SK-N-SH treated with all-trans-retinoic acid at 6 μM for 48 hours (cell line): ENCODE measurements at regions not wholly inside any gene's neighbourhood (a gene's known extent, or its start where the extent isn't known, plus 50 kb on each side); places are given as distances from the start of the nearest gene placed in this dataset.

Experiments used
- ATAC-seq: fragments of 200-7000 bp; cut with Tn5 transposase; 3 replicates; pipeline ENCODE4 v1.9.1; 2020; ENCODE audit warnings: mild to moderate bottlenecking, moderate library complexity
- ARNTL ChIP-seq: fragments of 450-650 bp; formaldehyde crosslinking; IDR thresholded peaks from 2 replicates; pipeline ENCODE4 v1.5.0; 2020; ENCODE audit warnings: low read depth, mild to moderate bottlenecking, moderate library complexity, borderline replicate concordance
- BACH2 ChIP-seq: fragments of 250-450 bp; sonication (Bioruptor Pico); IDR thresholded peaks from 2 replicates; pipeline ENCODE4 v1.9.0; 2021; ENCODE audit warnings: mild to moderate bottlenecking, borderline replicate concordance
- CSDC2 ChIP-seq: fragments of 250-450 bp; sonication (Bioruptor Pico); IDR thresholded peaks from 2 replicates; pipeline ENCODE4 v1.5.0; 2020; ENCODE audit warnings: mild to moderate bottlenecking, moderate library complexity
- GLIS3 ChIP-seq: fragments of 250-450 bp; sonication (Bioruptor Pico); IDR thresholded peaks from 2 replicates; pipeline ENCODE4 v1.5.0; 2020; ENCODE audit warnings: mild to moderate bottlenecking, moderate library complexity
- ISL1 ChIP-seq: fragments of 250-450 bp; sonication (Bioruptor Pico); IDR thresholded peaks from 2 replicates; pipeline ENCODE4 v2.1.2; 2022; ENCODE audit warnings: mild to moderate bottlenecking, moderate library complexity
- OSR1 ChIP-seq: fragments of 250-450 bp; sonication (Bioruptor Pico); IDR thresholded peaks from 2 replicates; pipeline ENCODE4 v1.8.0; 2022; ENCODE audit warnings: moderate library complexity, mild to moderate bottlenecking, inconsistent platforms
- PPARA ChIP-seq: fragments of 250-450 bp; sonication (Bioruptor Pico); IDR thresholded peaks from 2 replicates; pipeline ENCODE4 v1.5.0; 2020; ENCODE audit warnings: mild to moderate bottlenecking, borderline replicate concordance
- RARB ChIP-seq: fragments of 250-450 bp; sonication (Bioruptor Pico); IDR thresholded peaks from 2 replicates; pipeline ENCODE4 v1.8.0; 2021; ENCODE audit warnings: mild to moderate bottlenecking, moderate library complexity
- SNAI2 ChIP-seq: fragments of 250-450 bp; sonication (Bioruptor Pico); IDR thresholded peaks from 2 replicates; pipeline ENCODE4 v1.5.0; 2020; ENCODE audit warnings: mild to moderate bottlenecking, moderate library complexity
- TCF4 ChIP-seq: fragments of 250-450 bp; sonication (Bioruptor Pico); IDR thresholded peaks from 2 replicates; pipeline ENCODE4 v1.8.0; 2021; ENCODE audit warnings: mild to moderate bottlenecking, moderate library complexity, borderline replicate concordance
- TOX ChIP-seq: fragments of 250-450 bp; sonication (Bioruptor Pico); IDR thresholded peaks from 2 replicates; pipeline ENCODE4 v1.8.0; 2021; ENCODE audit warnings: mild to moderate bottlenecking, moderate library complexity, borderline replicate concordance
- ZC3H10 ChIP-seq: fragments of 250-450 bp; sonication (Bioruptor Pico); IDR thresholded peaks from 2 replicates; pipeline ENCODE4 v1.5.1; 2021; ENCODE audit warnings: mild to moderate bottlenecking, moderate library complexity
- ZFP3 ChIP-seq: fragments of 250-450 bp; sonication (Bioruptor Pico); IDR thresholded peaks from 2 replicates; pipeline ENCODE4 v1.5.0; 2020; ENCODE audit warnings: mild to moderate bottlenecking, moderate library complexity
- ZNF565 ChIP-seq: fragments of 450-650 bp; formaldehyde crosslinking; conservative IDR thresholded peaks from 2 replicates; pipeline ENCODE4 v1.5.0; 2020; ENCODE audit warnings: low read depth, mild to moderate bottlenecking, moderate library complexity
- ZNF70 ChIP-seq: fragments of 450-650 bp; formaldehyde crosslinking; IDR thresholded peaks from 2 replicates; pipeline ENCODE4 v1.5.0; 2020; ENCODE audit warnings: mild to moderate bottlenecking, moderate library complexity
- ZNF8 ChIP-seq: fragments of 450-650 bp; formaldehyde crosslinking; IDR thresholded peaks from 2 replicates; pipeline ENCODE4 v1.5.0; 2020; ENCODE audit warnings: mild to moderate bottlenecking, moderate library complexity
- TF ChIP-seq, protein P1 (sequence below): fragments of 250-450 bp; sonication (Bioruptor Pico); IDR thresholded peaks from 2 replicates; pipeline ENCODE4 v1.8.0; 2020; ENCODE audit warnings: mild to moderate bottlenecking, moderate library complexity, borderline replicate concordance
- TF ChIP-seq, protein P2 (sequence below): fragments of 250-450 bp; sonication (Bioruptor Pico); IDR thresholded peaks from 2 replicates; pipeline ENCODE4 v1.5.1; 2020; ENCODE audit warnings: low read depth, mild to moderate bottlenecking, moderate library complexity
- TF ChIP-seq, protein P3 (sequence below): fragments of 250-450 bp; sonication (Bioruptor Pico); IDR thresholded peaks from 2 replicates; pipeline ENCODE4 v1.8.0; 2021; ENCODE audit warnings: low read depth, mild to moderate bottlenecking, moderate library complexity, borderline replicate concordance
- TF ChIP-seq, protein P4 (sequence below): fragments of 250-450 bp; sonication (Bioruptor Pico); IDR thresholded peaks from 2 replicates; pipeline ENCODE4 v1.5.1; 2021; ENCODE audit warnings: mild to moderate bottlenecking, moderate library complexity
- TF ChIP-seq, protein P5 (sequence below): fragments of 250-450 bp; sonication (Bioruptor Pico); IDR thresholded peaks from 2 replicates; pipeline ENCODE4 v1.5.0; 2020; ENCODE audit warnings: mild to moderate bottlenecking, moderate library complexity

DNA sequence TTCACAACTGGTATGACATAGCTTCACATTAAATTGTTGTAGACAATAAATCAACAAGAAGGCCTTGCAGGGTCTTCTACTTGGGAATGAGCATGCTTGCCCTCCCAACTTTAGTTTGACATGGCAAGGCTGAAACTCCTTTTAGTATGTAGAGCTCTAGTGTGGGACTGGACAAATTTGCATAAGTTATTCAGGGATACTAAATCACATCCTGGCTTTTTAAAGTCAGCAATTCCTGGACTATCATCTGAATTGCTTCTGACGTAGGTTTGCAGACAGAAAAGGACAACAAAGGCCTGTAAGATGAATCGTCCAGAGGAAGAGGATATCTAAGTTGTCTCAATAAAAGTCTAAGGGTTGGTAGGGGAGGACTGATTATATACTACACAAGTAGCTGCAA is 123.0 kb upstream of the MAGEB16 start:
- TF ChIP-seq, protein P1, sequence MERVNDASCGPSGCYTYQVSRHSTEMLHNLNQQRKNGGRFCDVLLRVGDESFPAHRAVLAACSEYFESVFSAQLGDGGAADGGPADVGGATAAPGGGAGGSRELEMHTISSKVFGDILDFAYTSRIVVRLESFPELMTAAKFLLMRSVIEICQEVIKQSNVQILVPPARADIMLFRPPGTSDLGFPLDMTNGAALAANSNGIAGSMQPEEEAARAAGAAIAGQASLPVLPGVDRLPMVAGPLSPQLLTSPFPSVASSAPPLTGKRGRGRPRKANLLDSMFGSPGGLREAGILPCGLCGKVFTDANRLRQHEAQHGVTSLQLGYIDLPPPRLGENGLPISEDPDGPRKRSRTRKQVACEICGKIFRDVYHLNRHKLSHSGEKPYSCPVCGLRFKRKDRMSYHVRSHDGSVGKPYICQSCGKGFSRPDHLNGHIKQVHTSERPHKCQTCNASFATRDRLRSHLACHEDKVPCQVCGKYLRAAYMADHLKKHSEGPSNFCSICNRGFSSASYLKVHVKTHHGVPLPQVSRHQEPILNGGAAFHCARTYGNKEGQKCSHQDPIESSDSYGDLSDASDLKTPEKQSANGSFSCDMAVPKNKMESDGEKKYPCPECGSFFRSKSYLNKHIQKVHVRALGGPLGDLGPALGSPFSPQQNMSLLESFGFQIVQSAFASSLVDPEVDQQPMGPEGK (CRISPR knock-in tag) = no peak
- TF ChIP-seq, protein P2, sequence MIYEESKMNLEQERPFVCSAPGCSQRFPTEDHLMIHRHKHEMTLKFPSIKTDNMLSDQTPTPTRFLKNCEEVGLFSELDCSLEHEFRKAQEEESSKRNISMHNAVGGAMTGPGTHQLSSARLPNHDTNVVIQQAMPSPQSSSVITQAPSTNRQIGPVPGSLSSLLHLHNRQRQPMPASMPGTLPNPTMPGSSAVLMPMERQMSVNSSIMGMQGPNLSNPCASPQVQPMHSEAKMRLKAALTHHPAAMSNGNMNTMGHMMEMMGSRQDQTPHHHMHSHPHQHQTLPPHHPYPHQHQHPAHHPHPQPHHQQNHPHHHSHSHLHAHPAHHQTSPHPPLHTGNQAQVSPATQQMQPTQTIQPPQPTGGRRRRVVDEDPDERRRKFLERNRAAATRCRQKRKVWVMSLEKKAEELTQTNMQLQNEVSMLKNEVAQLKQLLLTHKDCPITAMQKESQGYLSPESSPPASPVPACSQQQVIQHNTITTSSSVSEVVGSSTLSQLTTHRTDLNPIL (CRISPR knock-in tag) = no peak
- TF ChIP-seq ZNF565 (CRISPR knock-in tag) (no peak), SNAI2 (no peak), GLIS3 (CRISPR knock-in tag) (no peak), TCF4 (CRISPR knock-in tag) (no peak), ZNF8 (CRISPR knock-in tag) (no peak), ISL1 (CRISPR knock-in tag) (no peak), BACH2 (CRISPR knock-in tag) (no peak), CSDC2 (no peak)
- TF ChIP-seq, protein P3, sequence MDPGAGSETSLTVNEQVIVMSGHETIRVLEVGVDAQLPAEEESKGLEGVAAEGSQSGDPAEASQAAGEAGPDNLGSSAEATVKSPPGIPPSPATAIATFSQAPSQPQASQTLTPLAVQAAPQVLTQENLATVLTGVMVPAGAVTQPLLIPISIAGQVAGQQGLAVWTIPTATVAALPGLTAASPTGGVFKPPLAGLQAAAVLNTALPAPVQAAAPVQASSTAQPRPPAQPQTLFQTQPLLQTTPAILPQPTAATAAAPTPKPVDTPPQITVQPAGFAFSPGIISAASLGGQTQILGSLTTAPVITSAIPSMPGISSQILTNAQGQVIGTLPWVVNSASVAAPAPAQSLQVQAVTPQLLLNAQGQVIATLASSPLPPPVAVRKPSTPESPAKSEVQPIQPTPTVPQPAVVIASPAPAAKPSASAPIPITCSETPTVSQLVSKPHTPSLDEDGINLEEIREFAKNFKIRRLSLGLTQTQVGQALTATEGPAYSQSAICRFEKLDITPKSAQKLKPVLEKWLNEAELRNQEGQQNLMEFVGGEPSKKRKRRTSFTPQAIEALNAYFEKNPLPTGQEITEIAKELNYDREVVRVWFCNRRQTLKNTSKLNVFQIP (CRISPR knock-in tag) = no peak
- no peak for ATAC-seq

DNA sequence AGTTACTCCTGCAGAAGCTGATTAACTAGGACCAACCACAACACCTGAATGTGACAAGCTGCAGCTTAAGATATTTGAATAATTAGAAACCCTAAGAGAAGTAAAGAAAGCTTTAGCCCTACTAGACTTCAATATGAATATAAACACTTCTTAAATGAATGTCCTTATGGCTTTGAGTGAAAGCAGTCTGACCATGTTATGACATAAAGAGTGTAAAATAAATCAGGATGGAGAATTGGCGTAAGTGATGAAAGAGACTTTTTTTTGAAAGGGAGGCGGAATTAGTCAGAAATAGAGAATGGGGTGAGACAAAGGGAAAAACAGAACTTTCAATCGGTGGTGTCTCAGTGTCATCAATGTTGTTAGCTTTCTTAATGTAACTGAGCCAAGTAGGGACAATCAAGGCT is 117.2 kb upstream of the MAGEB16 start:
- ATAC-seq = no peak
- TF ChIP-seq, protein P3 (CRISPR knock-in tag) = no peak
- TF ChIP-seq PPARA (CRISPR knock-in tag) (no peak), BACH2 (CRISPR knock-in tag) (no peak), TOX (CRISPR knock-in tag) (no peak), ZFP3 (CRISPR knock-in tag) (no peak), RARB (no peak), CSDC2 (no peak), TCF4 (CRISPR knock-in tag) (no peak), ZC3H10 (CRISPR knock-in tag) (no peak), SNAI2 (no peak), ARNTL (CRISPR knock-in tag) (no peak), ZNF70 (CRISPR knock-in tag) (no peak)
- TF ChIP-seq, protein P2 (CRISPR knock-in tag) = no peak

DNA sequence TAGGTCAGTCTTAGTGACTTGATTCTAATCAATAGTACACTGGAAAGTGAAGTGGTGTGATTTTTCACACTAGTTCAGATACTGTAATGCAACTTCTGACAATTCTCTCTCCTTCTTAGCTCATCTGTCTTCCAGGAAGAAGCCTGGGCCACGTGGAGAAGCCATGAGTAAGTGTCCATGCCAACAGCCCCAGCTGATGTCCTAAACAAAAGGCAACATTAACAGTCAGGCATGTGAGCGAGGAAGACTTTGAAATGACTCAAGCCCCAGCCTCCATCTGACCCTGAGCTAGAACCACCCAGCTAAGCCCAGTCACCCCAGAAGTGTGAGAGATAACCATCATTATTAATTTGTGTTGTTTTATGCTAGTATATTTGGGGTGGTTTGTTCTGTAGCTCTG is 115.7 kb upstream of the MAGEB16 start:
- no peak for ATAC-seq
- no peak for TF ChIP-seq GLIS3 (CRISPR knock-in tag)
- TF ChIP-seq SNAI2 = no peak
- TF ChIP-seq RARB = no peak
- TF ChIP-seq, protein P4, sequence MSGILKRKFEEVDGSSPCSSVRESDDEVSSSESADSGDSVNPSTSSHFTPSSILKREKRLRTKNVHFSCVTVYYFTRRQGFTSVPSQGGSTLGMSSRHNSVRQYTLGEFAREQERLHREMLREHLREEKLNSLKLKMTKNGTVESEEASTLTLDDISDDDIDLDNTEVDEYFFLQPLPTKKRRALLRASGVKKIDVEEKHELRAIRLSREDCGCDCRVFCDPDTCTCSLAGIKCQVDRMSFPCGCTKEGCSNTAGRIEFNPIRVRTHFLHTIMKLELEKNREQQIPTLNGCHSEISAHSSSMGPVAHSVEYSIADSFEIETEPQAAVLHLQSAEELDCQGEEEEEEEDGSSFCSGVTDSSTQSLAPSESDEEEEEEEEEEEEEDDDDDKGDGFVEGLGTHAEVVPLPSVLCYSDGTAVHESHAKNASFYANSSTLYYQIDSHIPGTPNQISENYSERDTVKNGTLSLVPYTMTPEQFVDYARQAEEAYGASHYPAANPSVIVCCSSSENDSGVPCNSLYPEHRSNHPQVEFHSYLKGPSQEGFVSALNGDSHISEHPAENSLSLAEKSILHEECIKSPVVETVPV = no peak
- TF ChIP-seq, protein P2 (CRISPR knock-in tag) = no peak
- TF ChIP-seq, protein P5, sequence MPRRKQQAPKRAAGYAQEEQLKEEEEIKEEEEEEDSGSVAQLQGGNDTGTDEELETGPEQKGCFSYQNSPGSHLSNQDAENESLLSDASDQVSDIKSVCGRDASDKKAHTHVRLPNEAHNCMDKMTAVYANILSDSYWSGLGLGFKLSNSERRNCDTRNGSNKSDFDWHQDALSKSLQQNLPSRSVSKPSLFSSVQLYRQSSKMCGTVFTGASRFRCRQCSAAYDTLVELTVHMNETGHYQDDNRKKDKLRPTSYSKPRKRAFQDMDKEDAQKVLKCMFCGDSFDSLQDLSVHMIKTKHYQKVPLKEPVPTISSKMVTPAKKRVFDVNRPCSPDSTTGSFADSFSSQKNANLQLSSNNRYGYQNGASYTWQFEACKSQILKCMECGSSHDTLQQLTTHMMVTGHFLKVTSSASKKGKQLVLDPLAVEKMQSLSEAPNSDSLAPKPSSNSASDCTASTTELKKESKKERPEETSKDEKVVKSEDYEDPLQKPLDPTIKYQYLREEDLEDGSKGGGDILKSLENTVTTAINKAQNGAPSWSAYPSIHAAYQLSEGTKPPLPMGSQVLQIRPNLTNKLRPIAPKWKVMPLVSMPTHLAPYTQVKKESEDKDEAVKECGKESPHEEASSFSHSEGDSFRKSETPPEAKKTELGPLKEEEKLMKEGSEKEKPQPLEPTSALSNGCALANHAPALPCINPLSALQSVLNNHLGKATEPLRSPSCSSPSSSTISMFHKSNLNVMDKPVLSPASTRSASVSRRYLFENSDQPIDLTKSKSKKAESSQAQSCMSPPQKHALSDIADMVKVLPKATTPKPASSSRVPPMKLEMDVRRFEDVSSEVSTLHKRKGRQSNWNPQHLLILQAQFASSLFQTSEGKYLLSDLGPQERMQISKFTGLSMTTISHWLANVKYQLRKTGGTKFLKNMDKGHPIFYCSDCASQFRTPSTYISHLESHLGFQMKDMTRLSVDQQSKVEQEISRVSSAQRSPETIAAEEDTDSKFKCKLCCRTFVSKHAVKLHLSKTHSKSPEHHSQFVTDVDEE (CRISPR knock-in tag) = no peak
- no peak for TF ChIP-seq TCF4 (CRISPR knock-in tag)
- TF ChIP-seq CSDC2 = no peak
- no peak for TF ChIP-seq TOX (CRISPR knock-in tag)
- TF ChIP-seq OSR1 (CRISPR knock-in tag) = no peak
- TF ChIP-seq PPARA (CRISPR knock-in tag) = no peak
- TF ChIP-seq ZNF8 (CRISPR knock-in tag) = no peak
- no peak for TF ChIP-seq BACH2 (CRISPR knock-in tag)
